OCI-LY7 (cell line): ENCODE measurements at regions not wholly inside any gene's neighbourhood (a gene's known extent, or its start where the extent isn't known, plus 50 kb on each side); places are given as distances from the start of the nearest gene placed in this dataset.

Source experiments
- BruUV-seq: library from RNA; stranded (reverse); fragments of 400-500 nt; replicated peaks from 2 replicates; lab custom pipeline; 2021; lab: Mats Ljungman, UMichigan
- CTCF ChIA-PET: fragments of 300-600 bp; sonication (Branson Sonifier 250); formaldehyde crosslinking; loops from one replicate; lab custom pipeline; 2022; ENCODE audit warnings: antibody characterized with exemption; ENCODE audit not compliant: unreplicated experiment; lab: Charles Lee
- POLR2A ChIA-PET: fragments of 300-600 bp; sonication (Branson Sonifier 250); formaldehyde crosslinking; loops from one replicate; lab custom pipeline; 2022; ENCODE audit warnings: antibody characterized with exemption; lab: Charles Lee
- DNase-seq: peaks from one replicate; pipeline ENCODE4 v3.0.0-alpha.2; 2015; ENCODE audit warnings: low spot score
- H2AFZ ChIP-seq: fragments of 200-600 bp; sonication (generic), shearing (Covaris generic); 2 replicates; pipeline ENCODE4 v1.6.1; 2014; ENCODE audit warnings: mild to moderate bottlenecking, antibody characterized with exemption, low read length, moderate library complexity
- H3K27ac ChIP-seq: fragments of 200-600 bp; sonication (generic); 2 replicates; pipeline ENCODE4 v1.5.1; 2014; ENCODE audit warnings: mixed run types, low read depth, mild to moderate bottlenecking, moderate library complexity, low read length, inconsistent platforms; ENCODE audit not compliant: poor library complexity, severe bottlenecking
- H3K36me3 ChIP-seq: fragments of 200-600 bp; sonication (generic); 2 replicates; pipeline ENCODE4 v1.6.1; 2014; ENCODE audit warnings: mild to moderate bottlenecking, antibody characterized with exemption, low read length, moderate library complexity, mixed read lengths; ENCODE audit not compliant: insufficient read depth
- H3K4me1 ChIP-seq: fragments of 200-600 bp; sonication (generic); 2 replicates; pipeline ENCODE4 v1.5.1; 2014; ENCODE audit warnings: mild to moderate bottlenecking, low read length; ENCODE audit not compliant: insufficient read depth, poor library complexity, severe bottlenecking
- H3K4me2 ChIP-seq: fragments of 200-600 bp; sonication (generic); 2 replicates; pipeline ENCODE4 v1.6.1; 2014; ENCODE audit warnings: mild to moderate bottlenecking, low read length
- H3K4me3 ChIP-seq: fragments of 200-600 bp; sonication (generic); 2 replicates; pipeline ENCODE4 v1.5.1; 2014; ENCODE audit warnings: mild to moderate bottlenecking, low read depth, low read length; ENCODE audit not compliant: poor library complexity, severe bottlenecking
- H3K79me2 ChIP-seq: fragments of 200-600 bp; sonication (generic); 2 replicates; pipeline ENCODE4 v1.6.1; 2016; ENCODE audit warnings: low read depth, mild to moderate bottlenecking, low read length, moderate library complexity, mixed read lengths; ENCODE audit not compliant: insufficient read depth
- H3K9me2 ChIP-seq: fragments of 200-600 bp; sonication (generic); 2 replicates; pipeline ENCODE4 v1.6.1; 2016; ENCODE audit warnings: mild to moderate bottlenecking, low read length, mixed read lengths; ENCODE audit not compliant: insufficient read depth
- H3K9me3 ChIP-seq: fragments of 200-600 bp; sonication (generic); 2 replicates; pipeline ENCODE4 v1.6.1; 2014; ENCODE audit warnings: mild to moderate bottlenecking, mixed run types, low read length, mixed read lengths
- H4K20me1 ChIP-seq: fragments of 200-600 bp; sonication (generic); 2 replicates; pipeline ENCODE4 v1.6.1; 2014; ENCODE audit warnings: mild to moderate bottlenecking, antibody characterized with exemption, low read length, moderate library complexity, mixed read lengths; ENCODE audit not compliant: insufficient read depth
- EZH2phosphoT487 ChIP-seq: fragments of 200-600 bp; sonication (generic); IDR thresholded peaks from 2 replicates; pipeline ENCODE4 v1.6.1; 2018; ENCODE audit warnings: low read depth, borderline replicate concordance, mild to moderate bottlenecking, mixed run types, antibody characterized with exemption, low read length, moderate library complexity, mixed read lengths
- intact Hi-C: fragments of 100-400 bp; cut with micrococcal nuclease; formaldehyde crosslinking; loops from one replicate; pipeline ENCODE4 v1.10.0; 2022; ENCODE audit not compliant: unreplicated experiment
- TF ChIP-seq, protein P1 (sequence below): fragments of 200-600 bp; sonication (generic); conservative IDR thresholded peaks from 2 replicates; pipeline ENCODE4 v1.5.1; 2014; ENCODE audit warnings: mild to moderate bottlenecking, antibody characterized with exemption, low read length, moderate library complexity, mixed read lengths

DNA sequence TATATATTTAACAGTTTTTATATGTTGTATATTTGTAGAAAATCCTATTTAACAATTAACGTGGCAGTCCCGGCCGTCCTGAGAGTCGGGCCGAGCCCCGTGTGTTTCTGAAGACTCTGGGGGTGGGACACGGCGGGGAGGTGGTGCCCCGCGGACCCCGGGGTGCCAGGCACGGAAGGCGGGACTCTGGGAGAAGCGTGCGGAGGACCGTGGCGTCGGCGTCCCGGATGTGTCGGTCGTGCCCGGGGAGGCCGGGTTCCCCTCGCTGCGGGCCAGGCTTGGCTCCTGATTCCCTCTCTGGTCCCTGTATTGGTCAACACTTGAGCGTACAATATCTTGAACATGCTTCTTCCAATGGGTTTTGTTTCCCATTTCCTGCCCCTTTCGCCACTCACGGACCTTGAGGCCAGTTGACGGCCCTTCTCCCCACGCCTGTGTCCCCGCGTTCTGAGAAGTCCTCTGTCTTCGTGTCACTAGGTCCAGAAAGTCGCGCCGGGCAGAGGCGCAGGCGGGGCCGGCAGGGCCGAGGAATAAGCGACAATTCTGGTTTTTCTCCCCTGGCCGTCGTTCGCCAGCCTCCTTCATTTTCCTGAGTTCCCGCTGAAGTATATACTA is 1076.7 kb downstream of the BRD1 start:
- Histone ChIP-seq H3K4me2 (no peak overlapping the region), H3K4me3 (no peak overlapping the region), H3K9me2 (no peaks in the 10 kb centered on the region), H3K9me3 (no peaks in the 10 kb centered on the region), H4K20me1 (no peaks in the 10 kb centered on the region), H3K79me2 (no peaks in the 10 kb centered on the region), H3K36me3 (no peaks in the 10 kb centered on the region), H3K4me1 (no peaks in the 10 kb centered on the region), H2AFZ (no peak overlapping the region), H3K27ac (no peak overlapping the region)
- CTCF ChIA-PET, result no interaction called here
- intact Hi-C loops, result no loop called here
- DNase-seq, result no peak
- no peak for TF ChIP-seq EZH2phosphoT487
- TF ChIP-seq, protein P1, sequence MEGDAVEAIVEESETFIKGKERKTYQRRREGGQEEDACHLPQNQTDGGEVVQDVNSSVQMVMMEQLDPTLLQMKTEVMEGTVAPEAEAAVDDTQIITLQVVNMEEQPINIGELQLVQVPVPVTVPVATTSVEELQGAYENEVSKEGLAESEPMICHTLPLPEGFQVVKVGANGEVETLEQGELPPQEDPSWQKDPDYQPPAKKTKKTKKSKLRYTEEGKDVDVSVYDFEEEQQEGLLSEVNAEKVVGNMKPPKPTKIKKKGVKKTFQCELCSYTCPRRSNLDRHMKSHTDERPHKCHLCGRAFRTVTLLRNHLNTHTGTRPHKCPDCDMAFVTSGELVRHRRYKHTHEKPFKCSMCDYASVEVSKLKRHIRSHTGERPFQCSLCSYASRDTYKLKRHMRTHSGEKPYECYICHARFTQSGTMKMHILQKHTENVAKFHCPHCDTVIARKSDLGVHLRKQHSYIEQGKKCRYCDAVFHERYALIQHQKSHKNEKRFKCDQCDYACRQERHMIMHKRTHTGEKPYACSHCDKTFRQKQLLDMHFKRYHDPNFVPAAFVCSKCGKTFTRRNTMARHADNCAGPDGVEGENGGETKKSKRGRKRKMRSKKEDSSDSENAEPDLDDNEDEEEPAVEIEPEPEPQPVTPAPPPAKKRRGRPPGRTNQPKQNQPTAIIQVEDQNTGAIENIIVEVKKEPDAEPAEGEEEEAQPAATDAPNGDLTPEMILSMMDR, result no peak
- POLR2A ChIA-PET, result no interaction called here
- no TSS peak for BruUV-seq

- no peaks in the 10 kb centered on the region for H3K4me1 ChIP-seq
- no peaks in the 10 kb centered on the region for H4K20me1 ChIP-seq
- no peak overlapping the region for H3K4me3 ChIP-seq
- H3K27ac ChIP-seq, result no peak overlapping the region
- no peaks in the 10 kb centered on the region for H3K9me2 ChIP-seq
- DNase-seq, result no peak
- H3K79me2 ChIP-seq, result no peaks in the 10 kb centered on the region
- TF ChIP-seq EZH2phosphoT487, result no peak
- TF ChIP-seq, protein P1, result no peak
- H2AFZ ChIP-seq, result no peak overlapping the region
- no TSS peak for BruUV-seq
- ChIA-PET CTCF (no interaction called here), POLR2A (no interaction called here)
- H3K36me3 ChIP-seq, result no peaks in the 10 kb centered on the region
- intact Hi-C loops, result no loop called here
- no peak overlapping the region for H3K4me2 ChIP-seq
- H3K9me3 ChIP-seq, result no peaks in the 10 kb centered on the region
Measured at GRCh38 chr22:48750282-48750681, 1077.4 kb downstream of the BRD1 start.

DNA sequence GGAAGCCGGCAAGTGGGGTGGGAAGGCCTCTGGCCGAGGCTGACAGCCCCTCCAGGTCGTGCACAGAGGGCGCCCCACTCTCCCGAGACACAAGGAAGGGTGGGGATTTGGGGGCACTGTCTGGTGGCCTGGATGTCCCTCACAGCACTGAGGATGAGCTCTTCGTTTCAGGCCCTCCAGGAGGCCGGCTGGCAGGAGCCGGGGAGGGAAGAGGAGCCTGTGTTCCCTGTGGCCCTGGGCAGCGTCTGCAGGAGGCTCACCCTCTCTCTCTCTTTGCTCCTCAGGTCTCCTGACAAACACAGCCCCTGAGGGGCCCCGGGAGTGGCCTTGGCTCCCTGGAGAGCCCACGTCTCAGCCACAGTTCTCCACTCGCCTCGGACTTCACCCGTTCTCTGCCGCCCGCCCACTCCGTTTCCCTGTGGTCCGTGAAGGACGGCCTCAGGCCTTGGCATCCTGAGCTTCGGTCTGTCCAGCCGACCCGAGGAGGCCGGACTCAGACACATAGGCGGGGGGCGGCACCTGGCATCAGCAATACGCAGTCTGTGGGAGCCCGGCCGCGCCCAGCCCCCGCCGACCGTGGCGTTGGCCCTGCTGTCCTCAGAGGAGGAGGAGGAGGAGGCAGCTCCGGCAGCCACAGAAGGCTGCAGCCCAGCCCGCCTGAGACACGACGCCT is 1078.0 kb downstream of the BRD1 start:
- no peak overlapping the region for H2AFZ ChIP-seq
- ChIA-PET POLR2A (no interaction called here), CTCF (no interaction called here)
- H3K9me2 ChIP-seq, result no peaks in the 10 kb centered on the region
- H3K4me2 ChIP-seq, result no peak overlapping the region
- no peaks in the 10 kb centered on the region for H3K9me3 ChIP-seq
- H3K27ac ChIP-seq, result no peak overlapping the region
- intact Hi-C loops, result no loop called here
- no peaks in the 10 kb centered on the region for H3K4me1 ChIP-seq
- DNase-seq, result no peak
- no TSS peak for BruUV-seq
- no peak for TF ChIP-seq EZH2phosphoT487
- TF ChIP-seq, protein P1, result no peak
- H3K79me2 ChIP-seq, result no peaks in the 10 kb centered on the region
- H3K4me3 ChIP-seq, result no peak overlapping the region
- no peaks in the 10 kb centered on the region for H3K36me3 ChIP-seq
- H4K20me1 ChIP-seq, result no peaks in the 10 kb centered on the region
